ENCODE measurements at regions not wholly inside any gene's neighbourhood (a gene's known extent, or its start where the extent isn't known, plus 50 kb on each side); places are given as distances from the start of the nearest gene placed in this dataset.

- no peak for TF ChIP-seq SIN3A (IDR thresholded peaks at IDR 0.05; ENCODE audit: borderline replicate concordance, insufficient read depth, low read length)
- no peak for TF ChIP-seq FOXP2 (optimal IDR thresholded peaks at IDR 0.05; ENCODE audit: borderline replicate concordance, extremely low read depth, extremely low read length, insufficient read depth)
These were observed 97.8 kb upstream of the CLMN start for GRCh38 chr14:95417492-95417891.

GRCh38 chr14:95415993-95416392 is 96.3 kb upstream of the CLMN start:
- TF ChIP-seq SIN3A (IDR thresholded peaks at IDR 0.05; ENCODE audit: borderline replicate concordance, insufficient read depth, low read length) (no peak), REST (IDR thresholded peaks at IDR 0.05; ENCODE audit: insufficient read depth in 1 of 2, low read depth in 2 of 2, low read length in 2 of 2) (no peak), FOXP2 (optimal IDR thresholded peaks at IDR 0.05; ENCODE audit: borderline replicate concordance, extremely low read depth, extremely low read length, insufficient read depth) (no peak), TAF1 (IDR thresholded peaks at IDR 0.05; ENCODE audit: borderline replicate concordance, insufficient read depth, low read length) (no peak), POLR2AphosphoS5 (IDR thresholded peaks at IDR 0.05; ENCODE audit: low read depth, low read length) (no peak)

- no peak for TF ChIP-seq FOXP2 (optimal IDR thresholded peaks at IDR 0.05; ENCODE audit: borderline replicate concordance, extremely low read depth, extremely low read length, insufficient read depth)
- no peak for TF ChIP-seq REST (IDR thresholded peaks at IDR 0.05; ENCODE audit: insufficient read depth in 1 of 2, low read depth in 2 of 2, low read length in 2 of 2)
- TF ChIP-seq TAF1 (IDR thresholded peaks at IDR 0.05; ENCODE audit: borderline replicate concordance, insufficient read depth, low read length) = no peak
These were observed 93.8 kb upstream of the CLMN start for GRCh38 chr14:95413289-95414215.

GRCh38 chr14:95410838-95411237 is 91.1 kb upstream of the CLMN start:
- TF ChIP-seq SIN3A (IDR thresholded peaks at IDR 0.05; ENCODE audit: borderline replicate concordance, insufficient read depth, low read length) (no peak), REST (IDR thresholded peaks at IDR 0.05; ENCODE audit: insufficient read depth in 1 of 2, low read depth in 2 of 2, low read length in 2 of 2) (no peak), POLR2AphosphoS5 (IDR thresholded peaks at IDR 0.05; ENCODE audit: low read depth, low read length) (no peak), FOXP2 (optimal IDR thresholded peaks at IDR 0.05; ENCODE audit: borderline replicate concordance, extremely low read depth, extremely low read length, insufficient read depth) (no peak), TAF1 (IDR thresholded peaks at IDR 0.05; ENCODE audit: borderline replicate concordance, insufficient read depth, low read length) (no peak)

- TF ChIP-seq SIN3A (IDR thresholded peaks at IDR 0.05; ENCODE audit: borderline replicate concordance, insufficient read depth, low read length) = no peak
- TF ChIP-seq FOXP2 (optimal IDR thresholded peaks at IDR 0.05; ENCODE audit: borderline replicate concordance, extremely low read depth, extremely low read length, insufficient read depth) = no peak
- no peak for TF ChIP-seq TAF1 (IDR thresholded peaks at IDR 0.05; ENCODE audit: borderline replicate concordance, insufficient read depth, low read length)
- no peak for TF ChIP-seq REST (IDR thresholded peaks at IDR 0.05; ENCODE audit: insufficient read depth in 1 of 2, low read depth in 2 of 2, low read length in 2 of 2)
- no peak for TF ChIP-seq POLR2AphosphoS5 (IDR thresholded peaks at IDR 0.05; ENCODE audit: low read depth, low read length)
These were observed 90.0 kb upstream of the CLMN start for GRCh38 chr14:95409477-95410272.
